Keratinocyte (primary cell): ENCODE measurements at regions not wholly inside any gene's neighbourhood (a gene's known extent, or its start where the extent isn't known, plus 50 kb on each side); places are given as distances from the start of the nearest gene placed in this dataset.

ENCODE experiments used
- DNase-seq: peaks from one replicate; pipeline ENCODE4 v3.0.0-alpha.2; 2011; ENCODE audit warnings: low read depth, missing footprints, low spot score
- FAIRE-seq: peaks from 2 replicates; lab custom pipeline; 2011; peaks lifted over from hg19 to GRCh38; lab: Jason Lieb, UNC
- H2AFZ ChIP-seq: 2 replicates; pipeline ENCODE4 v1.6.0; 2012; ENCODE audit warnings: low read length, control low read depth, inconsistent platforms; ENCODE audit not compliant: control insufficient read depth
- H3K27ac ChIP-seq: 2 replicates; pipeline ENCODE4 v1.5.1; 2011; ENCODE audit warnings: low read length; ENCODE audit not compliant: control insufficient read depth, insufficient read depth
- H3K27me3 ChIP-seq: 3 replicates; pipeline ENCODE4 v1.6.0; 2011; ENCODE audit warnings: low read length; ENCODE audit not compliant: control insufficient read depth, insufficient read depth; ENCODE audit errors: extremely low read depth
- H3K36me3 ChIP-seq, 2 experiments: 2 replicates in 1 of 2; 3 replicates in 1 of 2; pipeline ENCODE4 v1.5.1; 2011; ENCODE audit warnings: low read length in 2 of 2, mild to moderate bottlenecking in 1 of 2; ENCODE audit not compliant: control insufficient read depth in 2 of 2, insufficient read depth in 2 of 2; ENCODE audit errors: extremely low read depth in 1 of 2
- H3K4me1 ChIP-seq: 3 replicates; pipeline ENCODE4 v1.5.1; 2011; ENCODE audit warnings: low read length; ENCODE audit not compliant: control insufficient read depth, insufficient read depth; ENCODE audit errors: extremely low read depth
- H3K4me2 ChIP-seq: 3 replicates; pipeline ENCODE4 v1.6.0; 2011; ENCODE audit warnings: low read depth, low read length; ENCODE audit not compliant: control insufficient read depth, insufficient read depth; ENCODE audit errors: extremely low read depth
- H3K4me3 ChIP-seq, 3 experiments: fragments of 200-600 bp in 1 of 3; sonication (generic) in 1 of 3; 2 replicates in 2 of 3; 3 replicates in 1 of 3; pipeline ENCODE4 v1.5.1; 2011 to 2016; ENCODE audit warnings: low read length in 3 of 3, mild to moderate bottlenecking in 3 of 3, control low read depth in 2 of 3, inconsistent platforms in 1 of 3, low read depth in 1 of 3, mixed read lengths in 1 of 3, mixed run types in 1 of 3, moderate library complexity in 1 of 3; ENCODE audit not compliant: control insufficient read depth in 2 of 3, insufficient read depth in 2 of 3; ENCODE audit errors: extremely low read depth in 1 of 3
- H3K79me2 ChIP-seq: 2 replicates; pipeline ENCODE4 v1.6.0; 2012; ENCODE audit warnings: low read length; ENCODE audit not compliant: control insufficient read depth, insufficient read depth
- H3K9ac ChIP-seq: 3 replicates; pipeline ENCODE4 v1.6.0; 2011; ENCODE audit warnings: low read length; ENCODE audit not compliant: control insufficient read depth, insufficient read depth; ENCODE audit errors: extremely low read depth
- H3K9me1 ChIP-seq: 3 replicates; pipeline ENCODE4 v1.6.0; 2011; ENCODE audit warnings: low read length; ENCODE audit not compliant: control insufficient read depth, insufficient read depth; ENCODE audit errors: extremely low read depth
- H3K9me3 ChIP-seq: 2 replicates; pipeline ENCODE4 v1.5.1; 2012; ENCODE audit warnings: low read depth, low read length; ENCODE audit not compliant: control insufficient read depth
- H4K20me1 ChIP-seq: 3 replicates; pipeline ENCODE4 v1.6.0; 2011; ENCODE audit warnings: low read length; ENCODE audit not compliant: control insufficient read depth, insufficient read depth; ENCODE audit errors: extremely low read depth
- EZH2 ChIP-seq: IDR thresholded peaks from one replicate; pipeline ENCODE4 v1.6.1; 2012; ENCODE audit warnings: inconsistent platforms, mild to moderate bottlenecking, low read length, moderate library complexity
- dilution Hi-C: fragments of 300-500 bp; cut with MboI; formaldehyde crosslinking; loops from one replicate; pipeline ENCODE4 v1.7.0; 2020; ENCODE audit warnings: low sequenced_read_pairs; ENCODE audit not compliant: extremely low pct_ligation_motif_present
- TF ChIP-seq, protein P1 (sequence below), 3 experiments: IDR thresholded peaks in 1 of 3; conservative IDR thresholded peaks in 1 of 3; optimal IDR thresholded peaks in 1 of 3; 2 replicates in 2 of 3; 3 replicates in 1 of 3; pipeline versions ENCODE3 to v1.5.1; 2011; ENCODE audit warnings: low read length in 3 of 3, mild to moderate bottlenecking in 3 of 3, moderate library complexity in 2 of 3, control low read depth in 1 of 3, inconsistent platforms in 1 of 3; ENCODE audit not compliant: insufficient read depth in 2 of 3; ENCODE audit errors: extremely low read depth in 1 of 3

DNA sequence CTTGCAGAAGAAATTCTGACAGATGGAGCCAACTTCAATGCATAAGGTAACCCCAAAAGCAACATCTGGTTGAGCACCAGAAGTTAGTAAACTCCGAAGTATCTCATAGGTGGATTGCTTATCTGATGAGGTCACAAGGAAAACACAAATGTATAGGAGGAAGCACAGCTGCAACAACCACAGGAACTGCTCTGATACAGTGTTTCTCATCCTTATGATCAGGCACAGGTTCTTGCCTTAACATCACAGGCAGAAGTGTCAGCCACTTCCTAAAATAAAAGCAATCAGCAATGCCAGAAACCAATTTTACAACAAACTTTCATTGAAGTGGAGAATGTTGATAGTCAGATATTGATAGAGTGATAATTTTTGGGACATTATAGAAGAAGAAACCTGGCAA is 530.3 kb upstream of the FAT3 start:
- no peak for DNase-seq
- TF ChIP-seq EZH2, result no peak
- TF ChIP-seq, protein P1, sequence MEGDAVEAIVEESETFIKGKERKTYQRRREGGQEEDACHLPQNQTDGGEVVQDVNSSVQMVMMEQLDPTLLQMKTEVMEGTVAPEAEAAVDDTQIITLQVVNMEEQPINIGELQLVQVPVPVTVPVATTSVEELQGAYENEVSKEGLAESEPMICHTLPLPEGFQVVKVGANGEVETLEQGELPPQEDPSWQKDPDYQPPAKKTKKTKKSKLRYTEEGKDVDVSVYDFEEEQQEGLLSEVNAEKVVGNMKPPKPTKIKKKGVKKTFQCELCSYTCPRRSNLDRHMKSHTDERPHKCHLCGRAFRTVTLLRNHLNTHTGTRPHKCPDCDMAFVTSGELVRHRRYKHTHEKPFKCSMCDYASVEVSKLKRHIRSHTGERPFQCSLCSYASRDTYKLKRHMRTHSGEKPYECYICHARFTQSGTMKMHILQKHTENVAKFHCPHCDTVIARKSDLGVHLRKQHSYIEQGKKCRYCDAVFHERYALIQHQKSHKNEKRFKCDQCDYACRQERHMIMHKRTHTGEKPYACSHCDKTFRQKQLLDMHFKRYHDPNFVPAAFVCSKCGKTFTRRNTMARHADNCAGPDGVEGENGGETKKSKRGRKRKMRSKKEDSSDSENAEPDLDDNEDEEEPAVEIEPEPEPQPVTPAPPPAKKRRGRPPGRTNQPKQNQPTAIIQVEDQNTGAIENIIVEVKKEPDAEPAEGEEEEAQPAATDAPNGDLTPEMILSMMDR (optimal IDR thresholded peaks at IDR 0.05 in 1 of 3, IDR thresholded peaks at IDR 0.05 in 1 of 3, conservative IDR thresholded peaks at IDR 0.05 in 1 of 3; ENCODE audit: extremely low read depth in 1 of 3, insufficient read depth in 2 of 3, low read length in 3 of 3), result no peak
- Histone ChIP-seq H3K9me1 (no peaks in the 10 kb centered on the region), H3K36me3 (no peaks in the 10 kb centered on the region), H3K9ac (no peak overlapping the region), H3K4me3 (no peak overlapping the region), H3K4me2 (no peak overlapping the region), H3K79me2 (no peaks in the 10 kb centered on the region), H2AFZ (no peak overlapping the region), H3K27ac (no peak overlapping the region), H4K20me1 (no peaks in the 10 kb centered on the region), H3K9me3 (no peaks in the 10 kb centered on the region), H3K27me3 (no peaks in the 10 kb centered on the region), H3K4me1 (no peaks in the 10 kb centered on the region)
- no peak for FAIRE-seq
- dilution Hi-C loops, result no loop called here

DNA sequence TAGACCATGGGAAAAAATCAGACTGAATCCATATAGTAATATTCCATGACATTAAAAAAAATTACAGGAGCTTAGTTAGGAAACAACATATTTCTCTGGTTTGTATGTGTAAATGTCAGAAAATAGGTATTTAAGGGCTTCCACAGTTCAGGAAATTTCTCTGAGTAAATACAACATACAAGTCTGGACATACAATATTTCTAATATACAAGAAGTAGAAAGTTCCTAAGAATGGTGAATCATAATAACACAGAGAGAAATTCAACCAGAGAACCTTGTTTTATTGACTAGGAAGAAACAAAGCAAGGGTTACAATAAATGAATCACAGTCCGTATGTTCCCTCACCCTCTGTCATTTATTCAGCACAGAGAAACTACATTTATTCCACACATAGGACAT is 532.7 kb upstream of the FAT3 start:
- no peaks in the 10 kb centered on the region for H3K9me3 ChIP-seq
- no peaks in the 10 kb centered on the region for H3K27me3 ChIP-seq
- FAIRE-seq (no peak), DNase-seq (no peak)
- H3K36me3 ChIP-seq, result no peaks in the 10 kb centered on the region
- no peaks in the 10 kb centered on the region for H4K20me1 ChIP-seq
- no peak overlapping the region for H3K9ac ChIP-seq
- H3K79me2 ChIP-seq, result no peaks in the 10 kb centered on the region
- H3K9me1 ChIP-seq, result no peaks in the 10 kb centered on the region
- H3K27ac ChIP-seq, result no peak overlapping the region
- no peak overlapping the region for H2AFZ ChIP-seq
- TF ChIP-seq, protein P1 (optimal IDR thresholded peaks at IDR 0.05 in 1 of 3, IDR thresholded peaks at IDR 0.05 in 1 of 3, conservative IDR thresholded peaks at IDR 0.05 in 1 of 3; ENCODE audit: extremely low read depth in 1 of 3, insufficient read depth in 2 of 3, low read length in 3 of 3), result no peak
- TF ChIP-seq EZH2, result no peak
- H3K4me2 ChIP-seq, result no peak overlapping the region
- no peaks in the 10 kb centered on the region for H3K4me1 ChIP-seq
- dilution Hi-C loops, result no loop called here
- no peak overlapping the region for H3K4me3 ChIP-seq
